Loucy (cell line): ENCODE measurements at regions not wholly inside any gene's neighbourhood (a gene's known extent, or its start where the extent isn't known, plus 50 kb on each side); places are given as distances from the start of the nearest gene placed in this dataset.

Experiments used
- CTCF ChIP-seq: fragments of 200-600 bp; sonication (generic); conservative IDR thresholded peaks from 2 replicates; pipeline ENCODE4 v1.5.1; 2014; ENCODE audit warnings: mild to moderate bottlenecking, antibody characterized with exemption, low read length
- EZH2phosphoT487 ChIP-seq: fragments of 200-600 bp; IDR thresholded peaks from 2 replicates; pipeline ENCODE4 v1.6.1; 2018; ENCODE audit warnings: antibody characterized with exemption, mild to moderate bottlenecking, moderate library complexity, borderline replicate concordance

- TF ChIP-seq CTCF (no peak), EZH2phosphoT487 (no peak)
These were observed 305.5 kb downstream of the ZNF536 start for GRCh38 chr19:30677702-30678101.
